HL-60 (cell line): ENCODE measurements at regions not wholly inside any gene's neighbourhood (a gene's known extent, or its start where the extent isn't known, plus 50 kb on each side); places are given as distances from the start of the nearest gene placed in this dataset.

Experiments used
- DNase-seq, 2 experiments: peaks; one replicate each; pipeline ENCODE4 v3.0.0-alpha.2; 2010 to 2020; ENCODE audit warnings: low read depth in 1 of 2, low spot score in 1 of 2
- H3K27ac ChIP-seq: fragments of 250-450 bp; sonication (Bioruptor Pico); replicated peaks from 2 replicates; pipeline ENCODE4 v1.5.1; 2020; ENCODE audit warnings: mild to moderate bottlenecking, moderate library complexity
- H3K27me3 ChIP-seq: fragments of 250-450 bp; sonication (Bioruptor Pico); 2 replicates; pipeline ENCODE4 v1.5.1; 2021; ENCODE audit warnings: mild to moderate bottlenecking, moderate library complexity; ENCODE audit not compliant: insufficient read depth, poor library complexity, severe bottlenecking
- H3K4me3 ChIP-seq: replicated peaks from 2 replicates; pipeline ENCODE4 v1.5.1; 2011; ENCODE audit warnings: mild to moderate bottlenecking, control low read depth, low read length; ENCODE audit not compliant: insufficient read depth
- CTCF ChIP-seq: IDR thresholded peaks from one replicate; pipeline ENCODE4 v1.5.1; 2011; ENCODE audit warnings: low read length, control low read depth, inconsistent platforms; ENCODE audit not compliant: insufficient read depth
- GABPA ChIP-seq: IDR thresholded peaks from 2 replicates; pipeline ENCODE4 v1.6.1; 2012; ENCODE audit warnings: low read depth
- POLR2AphosphoS5 ChIP-seq: IDR thresholded peaks from 2 replicates; pipeline ENCODE4 v1.6.1; 2012; ENCODE audit warnings: low read depth
- REST ChIP-seq: IDR thresholded peaks from 2 replicates; pipeline ENCODE4 v1.6.1; 2012; ENCODE audit warnings: low read depth; ENCODE audit not compliant: insufficient replicate concordance
- SPI1 ChIP-seq: IDR thresholded peaks from 2 replicates; pipeline ENCODE4 v1.6.1; 2012; ENCODE audit warnings: low read depth, mild to moderate bottlenecking, borderline replicate concordance

GRCh38 chr5:2011481-2012411, 129.0 kb upstream of the IRX4 start:
- TF ChIP-seq REST = no peak
- TF ChIP-seq POLR2AphosphoS5 = no peak
- TF ChIP-seq SPI1 = no peak
- TF ChIP-seq GABPA = no peak
- no peak for TF ChIP-seq CTCF
- DNase-seq = no peak
- H3K27me3 ChIP-seq = no peaks in the 10 kb centered on the region

GRCh38 chr5:2010940-2011339, 128.2 kb upstream of the IRX4 start:
- H3K27ac ChIP-seq = no peak overlapping the region
- no peak for TF ChIP-seq SPI1
- TF ChIP-seq POLR2AphosphoS5 = no peak
- TF ChIP-seq REST = no peak
- no peak for TF ChIP-seq GABPA
- TF ChIP-seq CTCF = no peak
- DNase-seq = no peak
- H3K27me3 ChIP-seq = no peaks in the 10 kb centered on the region
- H3K4me3 ChIP-seq = no peak overlapping the region

More at GRCh38 chr5:2011481-2012411, 129.0 kb upstream of the IRX4 start:
- H3K4me3 ChIP-seq = no peak overlapping the region
- no peak overlapping the region for H3K27ac ChIP-seq

GRCh38 chr5:2009986-2010914, 127.5 kb upstream of the IRX4 start:
- TF ChIP-seq GABPA = no peak
- TF ChIP-seq POLR2AphosphoS5 = no peak
- TF ChIP-seq SPI1 = no peak
- no peak for TF ChIP-seq REST
- no peak for TF ChIP-seq CTCF

More at GRCh38 chr5:2009986-2010914, 127.5 kb upstream of the IRX4 start:
- H3K27me3 ChIP-seq = no peaks in the 10 kb centered on the region
- H3K27ac ChIP-seq = no peak overlapping the region
- no peak for DNase-seq
- H3K4me3 ChIP-seq = no peak overlapping the region
